Fibroblast of lung (primary cell): ENCODE measurements at regions not wholly inside any gene's neighbourhood (a gene's known extent, or its start where the extent isn't known, plus 50 kb on each side); places are given as distances from the start of the nearest gene placed in this dataset.

ENCODE experiments used
- DNase-seq, 2 donors: peaks; one replicate each; pipeline versions ENCODE4 v3.0.0 to v3.0.0-alpha.2; 2010; ENCODE audit warnings: low read depth in 2 of 2
- H2AFZ ChIP-seq: 2 replicates; pipeline ENCODE4 v1.5.1; 2012; ENCODE audit warnings: low read length, control low read depth, inconsistent platforms
- H3K27ac ChIP-seq: 2 replicates; pipeline ENCODE4 v1.5.1; 2011; ENCODE audit warnings: low read length, control low read depth; ENCODE audit not compliant: insufficient read depth
- H3K27me3 ChIP-seq: 2 replicates; pipeline ENCODE4 v1.5.1; 2011; ENCODE audit warnings: mild to moderate bottlenecking, low read length; ENCODE audit not compliant: control insufficient read depth, insufficient read depth
- H3K36me3 ChIP-seq: 2 replicates; pipeline ENCODE4 v1.5.1; 2011; ENCODE audit warnings: low read length; ENCODE audit not compliant: control insufficient read depth, insufficient read depth
- H3K4me1 ChIP-seq: 2 replicates; pipeline ENCODE4 v1.5.1; 2011; ENCODE audit warnings: low read length; ENCODE audit not compliant: control insufficient read depth, insufficient read depth; ENCODE audit errors: extremely low read depth
- H3K4me2 ChIP-seq: 2 replicates; pipeline ENCODE4 v1.5.1; 2011; ENCODE audit warnings: low read length, control low read depth; ENCODE audit not compliant: insufficient read depth; ENCODE audit errors: extremely low read depth
- H3K4me3 ChIP-seq, 4 experiments: fragments of 200-600 bp in 1 of 4; sonication (generic) in 1 of 4; replicated peaks in 1 of 4; 2 replicates each; pipeline ENCODE4 v1.5.1; 2011 to 2016; ENCODE audit warnings: low read length in 4 of 4, low read depth in 3 of 4, mild to moderate bottlenecking in 3 of 4, control low read depth in 2 of 4, inconsistent platforms in 1 of 4, mixed read lengths in 1 of 4; ENCODE audit not compliant: insufficient read depth in 1 of 4; ENCODE audit errors: control extremely low read depth in 1 of 4
- H3K79me2 ChIP-seq: 2 replicates; pipeline ENCODE4 v1.5.1; 2012; ENCODE audit warnings: mild to moderate bottlenecking, low read length, inconsistent platforms; ENCODE audit not compliant: control insufficient read depth, insufficient read depth
- H3K9ac ChIP-seq: 2 replicates; pipeline ENCODE4 v1.5.1; 2011; ENCODE audit warnings: mild to moderate bottlenecking, low read length, control low read depth; ENCODE audit not compliant: insufficient read depth
- H3K9me3 ChIP-seq: 2 replicates; pipeline ENCODE4 v1.5.1; 2012; ENCODE audit warnings: low read depth, low read length; ENCODE audit not compliant: control insufficient read depth, insufficient read depth
- H4K20me1 ChIP-seq: 2 replicates; pipeline ENCODE4 v1.5.1; 2011; ENCODE audit warnings: low read length; ENCODE audit not compliant: control insufficient read depth, insufficient read depth; ENCODE audit errors: extremely low read depth
- CTCF ChIP-seq, 2 donors: IDR thresholded peaks in 1 of 2; conservative IDR thresholded peaks in 1 of 2; 1 replicate in 1 of 2; 2 replicates in 1 of 2; pipeline ENCODE4 v1.5.1; 2011 to 2012; ENCODE audit warnings: low read length in 2 of 2, control low read depth in 1 of 2, inconsistent platforms in 1 of 2, low read depth in 1 of 2, mild to moderate bottlenecking in 1 of 2
- EZH2 ChIP-seq: IDR thresholded peaks from 2 replicates; pipeline ENCODE4 v1.5.1; 2012; ENCODE audit warnings: low read length, control low read depth, mild to moderate bottlenecking; ENCODE audit errors: missing control alignments

GRCh38 chr20:39886650-39887190, 802.3 kb downstream of the MAFB start:
- no peaks in the 10 kb centered on the region for H3K9me3 ChIP-seq
- TF ChIP-seq CTCF (conservative IDR thresholded peaks at IDR 0.05 in 1 of 2, IDR thresholded peaks at IDR 0.05 in 1 of 2; ENCODE audit: low read depth in 1 of 2, low read length in 2 of 2) (no peak), EZH2 (no peak)
- DNase-seq: no peak
- H3K4me1 ChIP-seq: no peaks in the 10 kb centered on the region
- no peaks in the 10 kb centered on the region for H3K79me2 ChIP-seq
- no peak overlapping the region for H3K4me2 ChIP-seq
- peak overlapping the region; percentile 20 for H2AFZ ChIP-seq
- H3K27me3 ChIP-seq: no peaks in the 10 kb centered on the region
- H3K27ac ChIP-seq: no peak overlapping the region
- no peak overlapping the region for H3K9ac ChIP-seq
- no peaks in the 10 kb centered on the region for H4K20me1 ChIP-seq
- no peaks in the 10 kb centered on the region for H3K36me3 ChIP-seq
- no peak overlapping the region for H3K4me3 ChIP-seq

- no peak overlapping the region for H2AFZ ChIP-seq
- no peak overlapping the region for H3K4me2 ChIP-seq
- peak; percentile 38 to 70 for TF ChIP-seq CTCF (conservative IDR thresholded peaks at IDR 0.05 in 1 of 2, IDR thresholded peaks at IDR 0.05 in 1 of 2; ENCODE audit: low read depth in 1 of 2, low read length in 2 of 2)
- TF ChIP-seq EZH2: no peak
- no peaks in the 10 kb centered on the region for H3K9me3 ChIP-seq
- H3K27me3 ChIP-seq: no peaks in the 10 kb centered on the region
- no peak overlapping the region for H3K4me3 ChIP-seq
- H3K79me2 ChIP-seq: no peaks in the 10 kb centered on the region
- H3K9ac ChIP-seq: no peak overlapping the region
- H3K27ac ChIP-seq: no peak overlapping the region
- no peaks in the 10 kb centered on the region for H4K20me1 ChIP-seq
- H3K36me3 ChIP-seq: no peaks in the 10 kb centered on the region
- H3K4me1 ChIP-seq: no peaks in the 10 kb centered on the region
- DNase-seq: peak; percentile 82 to 90
Observed at GRCh38 chr20:39885975-39886649, 802.9 kb downstream of the MAFB start.

- H3K9ac ChIP-seq: no peak overlapping the region
- H2AFZ ChIP-seq: no peak overlapping the region
- no peaks in the 10 kb centered on the region for H3K27me3 ChIP-seq
- DNase-seq: peak in 1 of 2 donors; percentile 31
- H3K36me3 ChIP-seq: no peaks in the 10 kb centered on the region
- H3K27ac ChIP-seq: no peak overlapping the region
- TF ChIP-seq CTCF (conservative IDR thresholded peaks at IDR 0.05 in 1 of 2, IDR thresholded peaks at IDR 0.05 in 1 of 2; ENCODE audit: low read depth in 1 of 2, low read length in 2 of 2) (no peak), EZH2 (no peak)
- no peaks in the 10 kb centered on the region for H4K20me1 ChIP-seq
- no peak overlapping the region for H3K4me2 ChIP-seq
- H3K79me2 ChIP-seq: no peaks in the 10 kb centered on the region
- no peaks in the 10 kb centered on the region for H3K9me3 ChIP-seq
- H3K4me1 ChIP-seq: no peaks in the 10 kb centered on the region
- no peak overlapping the region for H3K4me3 ChIP-seq
Observed at GRCh38 chr20:39882806-39883205, 806.2 kb downstream of the MAFB start.
